ELR (cell line): ENCODE measurements at regions not wholly inside any gene's neighbourhood (a gene's known extent, or its start where the extent isn't known, plus 50 kb on each side); places are given as distances from the start of the nearest gene placed in this dataset.
"Not testable (repeated sequence)": the region's sequence is repeated elsewhere in the genome, so short reads cannot be mapped to it uniquely, and the experiment has no call there.

Experiments used
- DNase-seq: peaks from one replicate; pipeline ENCODE4 v3.0.0-alpha.2; 2015; ENCODE audit warnings: low read depth

DNA sequence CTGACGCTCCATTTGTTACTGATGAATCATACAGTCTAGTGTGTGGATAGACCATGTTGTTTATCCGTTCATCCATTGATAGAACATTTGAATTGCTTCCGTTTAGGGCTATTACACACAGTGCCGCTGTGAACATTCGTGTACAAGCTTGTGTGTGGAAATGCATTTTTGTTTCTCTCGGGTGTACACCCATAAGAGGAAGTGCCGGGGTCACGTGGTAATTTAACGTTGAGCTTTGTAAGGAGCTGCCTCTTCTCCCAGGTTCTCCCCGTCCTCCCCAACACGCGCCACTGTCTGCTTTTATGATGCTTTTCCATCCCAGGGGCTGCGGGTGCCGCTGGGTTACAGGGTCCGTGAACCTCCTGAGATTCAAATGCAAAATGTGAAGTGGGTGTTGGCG is 142.3 kb downstream of the IGLL1 start:
- no peak for DNase-seq

DNA sequence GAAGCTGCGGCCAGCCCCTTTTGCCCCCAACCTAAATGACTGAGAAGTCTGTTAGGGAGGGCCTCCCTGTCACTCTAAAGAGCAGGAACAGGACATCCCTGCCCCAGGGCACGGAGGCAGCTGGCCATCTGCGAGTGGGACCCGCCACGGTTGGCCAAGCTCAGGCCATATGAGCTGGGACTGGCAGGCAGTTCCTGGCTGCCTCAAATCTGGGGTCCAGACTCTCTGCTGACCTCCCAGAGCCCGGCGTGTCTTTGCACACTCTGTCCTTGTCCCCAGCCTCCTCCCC is 143.0 kb downstream of the IGLL1 start:
- not testable (repeated sequence) for DNase-seq

DNA sequence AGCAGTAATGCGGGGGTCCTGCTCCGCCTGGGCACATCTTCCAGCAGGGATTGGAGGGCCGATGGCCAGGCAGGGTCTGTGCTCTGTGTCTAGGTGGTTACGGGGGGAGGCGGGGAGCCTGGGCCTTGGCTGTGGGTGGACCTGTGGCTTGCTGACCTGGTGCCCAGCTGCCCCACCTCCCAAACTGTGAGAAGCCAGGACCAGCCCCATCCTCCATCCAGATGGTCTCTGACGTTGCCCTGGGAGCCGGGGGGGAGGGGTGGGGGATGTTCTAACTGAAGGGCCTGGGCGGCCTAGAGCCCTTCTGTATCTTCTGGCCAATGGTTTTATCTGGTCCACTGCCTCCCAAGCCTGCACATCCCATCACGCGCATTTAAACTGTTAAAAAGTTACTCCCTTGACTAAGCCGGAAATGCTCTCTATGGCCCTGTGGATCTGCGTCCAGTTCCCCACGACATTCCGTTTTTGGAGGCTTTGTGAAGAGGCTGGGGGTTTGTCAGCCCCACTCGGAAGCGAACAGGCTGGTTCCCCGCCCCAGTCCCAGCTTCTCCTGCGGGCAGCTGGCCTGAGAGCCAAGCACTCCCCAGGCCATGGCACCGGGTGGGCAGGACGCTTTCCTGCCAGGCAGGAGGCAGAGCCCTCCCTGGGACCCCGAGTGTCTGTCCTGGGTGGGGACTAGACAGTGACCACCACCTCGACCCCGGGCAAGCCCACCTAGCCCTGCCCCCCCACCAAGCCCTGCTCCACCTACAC is 143.6 kb downstream of the IGLL1 start:
- not testable (repeated sequence) for DNase-seq

DNA sequence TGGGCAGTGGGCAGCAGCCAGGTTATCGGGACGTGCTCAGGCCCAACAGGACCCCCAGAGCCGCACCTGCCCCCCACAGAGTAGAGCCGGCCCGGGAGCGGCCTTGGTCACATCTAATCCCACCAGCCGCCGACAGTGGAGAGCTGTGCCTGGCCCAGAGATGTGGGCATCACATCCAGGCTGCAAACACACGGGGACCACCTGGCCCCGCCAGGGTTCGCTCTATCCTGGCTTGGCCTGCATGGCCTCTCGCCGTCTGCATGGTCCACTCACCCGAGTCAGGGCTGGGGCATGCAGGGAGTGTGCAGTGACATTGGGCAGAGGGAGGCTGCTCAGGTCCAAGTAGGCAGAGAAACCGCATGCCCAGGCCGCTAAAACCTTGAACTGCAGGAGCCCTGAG is 144.9 kb downstream of the IGLL1 start:
- DNase-seq = not testable (repeated sequence)

DNA sequence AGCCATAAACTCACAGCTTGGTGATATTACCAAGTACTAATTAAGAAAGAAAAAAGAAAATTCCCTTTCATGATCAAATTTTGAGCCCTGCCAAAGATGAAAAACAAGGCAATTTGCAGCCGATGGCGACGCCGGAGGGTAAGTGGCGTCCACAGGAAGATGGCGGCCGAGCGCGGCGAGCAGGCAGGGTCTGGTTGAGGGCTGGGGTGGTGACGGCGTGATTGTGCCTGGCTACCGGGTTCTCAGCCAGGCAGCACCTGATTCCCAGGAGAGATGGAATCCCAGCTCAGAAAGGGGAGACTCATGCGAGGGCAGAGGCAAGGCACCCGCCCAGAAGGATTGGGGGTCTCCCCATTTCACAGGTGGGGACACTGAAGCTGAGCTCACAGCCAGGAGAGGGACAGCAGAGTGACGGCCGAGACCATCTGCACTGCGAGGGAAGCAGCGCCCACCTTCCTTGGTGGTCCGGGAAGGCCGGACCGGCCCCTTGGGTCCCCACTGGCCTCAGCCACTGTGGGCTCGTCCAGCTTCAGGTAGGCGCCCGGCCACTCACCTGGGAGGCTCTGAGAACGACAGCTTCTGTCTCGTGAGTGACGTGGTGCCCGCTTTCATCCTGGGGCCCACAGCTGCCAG is 145.8 kb downstream of the IGLL1 start:
- DNase-seq = not testable (repeated sequence)

DNA sequence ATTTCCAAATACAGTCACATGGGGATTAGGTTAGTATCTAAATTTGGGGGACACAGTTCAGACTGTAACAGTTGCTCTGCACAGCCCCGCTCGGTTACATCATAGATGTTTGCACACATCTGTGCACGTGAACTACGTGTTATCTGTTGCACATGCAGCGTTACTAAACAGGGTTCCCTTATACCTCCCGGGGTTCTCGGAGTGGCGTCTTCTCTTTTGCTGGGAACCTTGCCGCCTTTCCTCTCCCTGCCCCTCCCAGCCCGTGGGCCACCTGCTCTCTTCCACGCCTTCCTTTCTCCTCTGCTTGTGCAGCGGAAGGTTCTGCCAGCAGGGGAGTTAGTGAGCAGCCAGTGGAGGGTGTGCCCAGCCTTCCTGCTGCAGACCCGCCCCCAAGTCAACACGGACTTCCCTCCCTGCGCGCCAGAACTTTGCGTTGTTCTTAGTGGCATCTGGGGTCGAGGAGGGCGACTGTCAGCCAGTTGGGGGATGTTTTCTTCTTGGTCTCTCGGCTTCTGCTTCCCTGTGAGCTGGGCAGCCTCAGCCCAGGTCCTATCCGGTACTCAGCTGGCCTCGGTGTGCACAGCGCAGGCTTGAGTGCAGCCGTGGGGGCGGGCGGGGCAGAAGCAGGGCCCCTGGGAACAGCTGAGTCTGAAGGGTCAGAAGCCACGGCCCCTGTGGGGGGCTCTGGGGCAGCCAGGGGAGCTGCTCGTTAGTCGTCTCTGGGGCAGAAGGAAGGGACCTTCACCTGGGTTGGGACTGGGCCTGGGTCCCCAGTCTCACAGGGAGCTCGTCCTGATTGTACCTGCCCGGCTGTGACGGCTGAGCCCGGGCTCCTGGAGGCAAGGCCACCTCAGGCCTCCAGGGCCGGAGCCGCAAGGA is 146.7 kb downstream of the IGLL1 start:
- peak; percentile 28 for DNase-seq

DNA sequence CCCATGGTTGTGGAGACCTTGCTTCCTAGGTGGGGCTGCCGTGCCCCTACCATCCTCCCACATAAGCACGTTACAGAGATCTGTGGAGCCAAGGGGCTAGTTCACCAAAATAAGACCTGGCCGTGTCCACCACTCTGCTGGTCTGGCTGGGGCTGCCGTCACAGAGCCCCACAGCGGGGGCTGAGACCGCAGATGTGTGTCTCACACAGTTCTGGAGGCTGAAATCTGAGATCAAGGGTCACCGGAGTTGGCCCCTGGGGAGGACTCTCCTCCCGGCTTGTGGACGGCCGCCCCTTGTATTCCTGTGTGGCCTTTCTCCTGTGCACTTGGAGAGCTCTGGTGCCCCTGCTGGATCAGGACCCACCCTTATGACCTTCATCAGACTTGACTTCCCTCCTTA is 147.4 kb downstream of the IGLL1 start:
- DNase-seq = not testable (repeated sequence)

DNA sequence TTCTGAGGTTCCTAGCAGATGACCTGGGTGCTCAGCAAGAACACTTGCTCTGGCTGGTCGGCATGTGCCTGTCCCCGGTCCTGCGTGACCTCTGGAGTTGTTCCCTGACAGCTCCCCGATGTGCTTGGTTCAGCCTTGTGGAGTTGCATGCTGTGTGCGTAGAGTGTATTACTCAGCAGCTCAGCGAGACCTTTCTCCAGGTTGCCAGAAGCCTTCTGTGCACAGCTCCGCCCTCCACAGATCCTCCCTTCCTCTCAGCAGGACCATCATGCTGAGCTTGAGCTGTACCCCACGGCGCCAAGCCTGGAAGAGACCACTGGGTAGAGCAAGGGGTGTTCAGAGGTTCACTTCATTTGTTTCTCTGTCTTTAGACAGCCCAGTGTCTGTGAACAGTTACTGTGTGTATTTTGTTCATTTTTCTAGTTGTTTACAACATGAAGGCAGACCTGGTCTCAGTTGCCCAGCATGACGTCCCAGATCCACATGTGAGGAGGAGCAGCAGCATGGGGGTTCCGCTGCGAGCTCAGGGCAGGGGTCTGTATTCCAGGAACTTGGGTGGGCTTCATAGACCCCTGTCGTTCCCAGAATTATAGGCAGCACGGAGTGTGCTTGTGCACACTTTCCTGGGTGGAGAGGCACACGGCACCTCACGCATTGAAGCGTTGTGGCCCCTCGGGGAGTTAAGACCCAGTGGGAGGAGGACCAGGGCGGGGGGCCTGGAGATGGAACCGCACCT is 148.6 kb downstream of the IGLL1 start:
- no peak for DNase-seq

DNA sequence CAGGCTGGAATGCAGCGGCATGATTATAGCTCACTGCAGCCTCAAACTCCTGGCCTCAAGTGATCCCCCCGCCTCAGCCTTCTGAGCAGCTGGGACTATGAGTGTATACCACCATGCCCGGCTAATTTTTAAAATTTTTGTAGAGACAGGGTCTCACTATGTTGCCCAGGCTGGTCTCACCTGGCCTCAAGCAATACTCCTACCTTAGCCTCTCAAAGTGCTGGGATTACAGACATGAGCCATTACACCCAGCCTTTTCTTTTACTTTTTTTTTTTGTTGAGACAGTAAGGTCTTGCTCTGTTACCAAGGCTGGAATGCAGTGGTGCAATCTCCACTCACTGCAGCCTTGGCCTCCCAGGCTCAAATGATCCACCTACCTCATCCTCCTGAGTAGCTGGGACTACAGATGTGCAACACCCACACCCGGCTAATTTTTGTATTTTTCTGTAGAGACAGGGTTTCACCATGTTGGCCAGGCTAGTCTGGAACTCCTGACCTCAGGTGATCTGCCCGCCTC is 155.5 kb downstream of the IGLL1 start:
- DNase-seq = not testable (repeated sequence)

DNA sequence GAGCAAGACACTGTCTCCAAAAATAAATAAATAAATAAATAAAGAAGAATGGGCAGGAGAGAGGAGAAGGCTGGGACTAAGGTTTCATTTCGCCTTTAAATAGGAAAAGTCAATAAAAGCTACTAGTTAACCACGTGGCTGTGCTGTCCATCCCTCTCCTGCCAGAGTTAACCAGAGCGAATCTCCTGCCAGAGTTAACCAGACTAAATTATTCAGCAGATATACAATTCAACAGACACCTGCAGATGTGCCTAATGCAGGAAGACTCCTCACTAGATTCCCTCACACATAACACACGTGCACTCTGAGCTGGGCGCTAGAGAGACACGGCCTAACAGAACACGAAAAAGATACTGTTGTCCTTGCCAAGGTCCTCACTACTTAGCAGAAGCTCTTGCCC is 156.1 kb downstream of the IGLL1 start:
- no peak for DNase-seq

DNA sequence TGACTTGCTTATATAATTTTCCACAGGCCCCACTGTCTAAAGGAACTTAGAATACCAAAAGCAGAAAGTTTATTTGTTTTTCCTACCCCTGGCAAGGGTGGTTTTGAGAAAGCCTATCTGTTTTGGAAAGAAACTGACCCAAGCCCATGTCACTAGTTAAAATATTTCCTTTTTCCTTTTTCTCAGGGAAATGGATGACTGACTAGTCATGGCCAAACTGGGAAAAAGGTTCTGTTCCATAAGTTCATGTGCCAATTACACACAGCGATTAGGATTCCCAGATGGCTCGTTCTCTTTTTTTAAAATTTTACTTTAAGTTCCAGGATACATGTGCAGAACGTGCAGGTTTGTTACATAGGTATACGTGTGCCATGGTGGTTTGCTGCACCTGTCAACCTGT is 157.8 kb downstream of the IGLL1 start:
- DNase-seq = not testable (repeated sequence)

DNA sequence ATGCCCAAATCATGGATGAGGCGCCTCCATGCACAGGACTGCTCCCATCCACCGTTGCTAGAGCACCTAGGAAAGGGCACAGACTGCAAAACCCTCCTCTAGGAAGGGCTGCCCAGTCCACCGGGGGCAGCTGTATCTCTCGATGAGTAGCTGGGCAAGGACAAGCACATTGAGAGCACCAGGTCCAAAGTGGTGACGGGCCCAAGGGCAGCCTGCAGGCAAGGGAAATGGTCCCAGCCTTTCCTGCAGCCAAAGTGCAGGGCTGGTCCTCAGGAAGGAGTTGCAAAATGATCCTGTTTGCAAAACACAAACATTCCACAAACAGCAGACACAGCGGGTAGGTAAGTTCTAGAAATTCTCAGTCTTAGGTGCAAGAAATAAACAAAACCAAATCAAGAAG is 158.8 kb downstream of the IGLL1 start:
- not testable (repeated sequence) for DNase-seq

DNA sequence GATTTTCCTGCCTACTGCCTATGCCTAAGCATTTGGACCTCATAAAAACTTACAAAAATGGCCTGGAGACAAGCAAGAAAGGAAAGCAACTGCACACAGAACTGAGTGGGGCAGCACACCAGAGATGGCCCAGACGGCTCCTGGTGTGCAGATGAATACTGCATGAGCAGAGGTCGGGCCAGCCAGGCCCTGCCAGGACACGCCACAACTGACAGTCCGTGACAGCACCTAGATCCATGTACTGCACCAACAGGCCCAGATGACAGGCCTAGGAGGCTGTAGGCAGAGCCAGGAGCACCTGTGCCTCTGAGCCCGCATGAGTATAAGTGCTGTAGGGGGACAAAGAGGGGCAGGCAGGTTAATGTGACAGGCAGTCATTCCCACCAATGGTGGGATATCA is 160.2 kb downstream of the IGLL1 start:
- no peak for DNase-seq

DNA sequence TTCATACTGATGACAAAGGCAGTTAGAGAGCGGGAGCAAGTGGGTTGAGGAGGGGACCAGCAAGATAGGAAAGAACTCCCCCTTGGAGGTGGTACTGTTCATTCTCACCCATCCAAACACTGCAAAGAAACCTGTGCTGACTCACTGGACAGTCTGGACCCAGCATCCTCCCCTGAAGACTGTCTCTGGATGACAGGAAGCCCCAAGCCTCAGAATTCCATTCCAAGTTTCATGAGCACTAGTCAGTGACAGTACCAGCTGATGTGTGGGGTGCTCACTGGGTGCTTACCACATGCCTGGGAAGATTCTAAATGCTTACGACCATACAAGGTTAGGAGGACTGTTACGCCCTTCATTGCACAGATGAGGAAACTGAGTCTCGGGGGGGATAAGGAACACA is 160.9 kb downstream of the IGLL1 start:
- DNase-seq = no peak

DNA sequence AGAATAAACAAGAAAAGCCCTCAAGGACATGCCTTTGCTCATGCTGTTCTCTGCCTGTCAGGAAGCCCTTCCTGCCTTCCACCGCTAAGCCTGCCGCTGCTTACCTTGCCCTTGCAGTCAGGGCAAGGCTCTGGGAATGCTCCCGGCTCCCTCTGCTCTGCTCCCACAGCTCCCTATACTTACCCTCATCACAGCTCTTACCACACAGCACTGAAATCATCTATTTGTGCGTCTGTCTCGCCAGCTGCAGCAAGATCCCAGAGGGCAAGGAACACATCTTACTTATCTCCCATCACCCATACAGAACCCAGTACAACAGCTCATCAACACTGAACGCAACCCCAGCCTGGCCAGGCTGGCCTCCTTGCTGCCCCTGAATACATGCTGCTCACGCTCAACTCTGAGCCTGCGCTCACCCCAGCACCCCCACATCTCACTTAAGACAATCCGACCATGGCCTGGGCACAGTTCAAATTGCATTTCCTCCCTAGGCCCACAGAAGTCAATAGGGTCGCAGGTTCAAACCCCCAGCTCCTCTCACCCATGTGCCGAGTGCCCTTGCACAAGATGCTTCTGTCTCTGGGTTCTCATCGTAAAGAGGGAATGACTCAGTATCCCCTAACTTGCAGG is 161.8 kb downstream of the IGLL1 start:
- no peak for DNase-seq

DNA sequence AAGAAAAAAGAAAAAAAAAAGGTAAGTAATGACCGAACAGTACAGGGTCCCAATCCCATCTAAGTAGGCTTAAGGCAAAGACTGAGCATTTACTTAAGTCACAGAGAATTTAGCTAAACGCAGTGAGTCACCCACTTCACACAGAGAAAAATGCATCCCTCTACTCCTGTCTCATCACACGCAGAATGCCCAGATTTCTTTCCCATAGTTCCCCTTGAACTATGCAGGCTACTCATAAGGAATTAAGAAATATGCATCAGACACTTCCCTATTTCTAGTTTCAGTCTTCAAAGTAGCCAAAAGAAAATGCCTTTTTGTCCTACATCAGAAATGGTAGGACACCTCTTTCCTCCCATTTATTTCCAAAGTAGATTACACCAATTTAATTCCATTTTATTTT is 162.8 kb downstream of the IGLL1 start:
- peak; percentile 40 for DNase-seq

DNA sequence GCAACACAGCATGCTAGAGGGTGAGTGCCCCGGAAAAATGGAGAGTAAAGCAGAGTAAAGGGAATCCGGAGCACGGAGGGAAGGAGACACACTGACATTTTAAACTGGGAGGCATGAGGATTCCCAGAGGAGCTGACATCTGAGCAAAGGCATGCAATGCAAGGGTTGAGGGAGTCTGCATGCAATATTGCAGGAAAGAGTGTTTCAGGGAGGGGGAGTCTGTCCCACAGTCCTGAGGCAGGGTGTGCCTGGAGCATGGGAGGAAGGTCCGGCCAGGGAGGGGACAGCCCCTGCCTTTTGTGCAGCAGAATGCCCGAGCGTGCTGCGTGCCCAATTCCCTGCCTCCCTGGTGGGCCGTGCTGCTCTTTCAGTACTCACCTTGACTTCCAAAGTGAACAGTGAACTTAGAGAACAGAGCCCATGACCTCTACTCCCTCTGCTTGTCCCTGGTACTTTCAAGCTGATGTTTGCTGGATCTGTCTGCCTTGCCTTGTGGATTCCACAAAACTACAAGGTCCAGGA is 163.9 kb downstream of the IGLL1 start:
- not testable (repeated sequence) for DNase-seq

DNA sequence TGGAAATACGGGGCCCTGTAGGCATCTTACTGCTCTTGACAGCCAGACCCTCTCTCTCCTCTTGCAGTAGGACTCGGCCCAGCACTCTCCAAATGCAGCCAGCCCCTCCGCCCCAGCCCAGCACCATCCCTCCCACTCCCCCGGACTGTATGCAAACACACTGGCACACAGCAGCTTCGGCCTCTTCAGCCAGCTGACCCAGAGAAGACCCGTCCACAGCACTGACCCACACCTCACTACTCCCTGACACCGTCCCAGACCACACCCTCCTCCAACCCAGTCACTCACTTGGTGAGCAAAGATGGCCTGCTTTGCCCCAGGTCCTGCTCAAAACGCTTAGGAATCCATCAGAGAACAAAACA is 164.6 kb downstream of the IGLL1 start:
- DNase-seq = no peak

DNA sequence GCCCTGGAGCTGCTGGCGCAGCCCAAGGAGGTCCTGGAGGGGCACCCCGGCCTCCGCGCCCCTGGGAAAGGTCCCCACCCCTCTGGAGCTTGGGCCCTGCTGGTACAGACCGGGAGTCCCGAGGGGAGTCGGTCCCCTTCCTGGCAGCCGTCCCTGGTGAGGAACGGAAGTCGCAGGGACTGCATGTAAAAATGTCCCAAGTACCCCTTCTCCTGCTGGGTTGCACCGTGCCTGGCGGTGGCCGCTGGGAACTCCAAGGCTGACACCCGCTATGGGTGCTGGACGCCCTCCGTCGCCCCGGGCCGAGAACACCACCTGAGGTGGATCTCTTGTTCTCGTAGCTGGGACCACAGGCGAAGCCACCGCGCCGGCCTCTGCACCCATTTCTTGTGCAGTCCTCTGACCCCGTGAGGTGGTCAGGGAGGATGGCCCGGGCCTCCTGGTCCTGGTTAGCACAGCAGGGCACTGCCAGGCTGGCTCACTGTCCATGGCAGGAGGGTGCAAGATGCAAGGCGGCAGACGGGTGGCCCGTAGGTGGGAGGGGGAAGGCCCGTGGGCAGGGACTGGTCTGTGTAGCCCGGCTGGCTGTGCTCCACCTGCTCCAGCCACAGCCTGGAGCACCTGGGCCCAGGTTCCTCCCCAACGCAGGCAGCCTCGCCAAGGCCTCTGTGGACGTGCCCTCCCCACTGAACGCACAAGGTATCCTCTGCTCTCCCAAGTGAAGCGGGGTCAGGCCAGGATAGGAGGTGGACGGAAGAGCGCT is 165.2 kb downstream of the IGLL1 start:
- no peak for DNase-seq

DNA sequence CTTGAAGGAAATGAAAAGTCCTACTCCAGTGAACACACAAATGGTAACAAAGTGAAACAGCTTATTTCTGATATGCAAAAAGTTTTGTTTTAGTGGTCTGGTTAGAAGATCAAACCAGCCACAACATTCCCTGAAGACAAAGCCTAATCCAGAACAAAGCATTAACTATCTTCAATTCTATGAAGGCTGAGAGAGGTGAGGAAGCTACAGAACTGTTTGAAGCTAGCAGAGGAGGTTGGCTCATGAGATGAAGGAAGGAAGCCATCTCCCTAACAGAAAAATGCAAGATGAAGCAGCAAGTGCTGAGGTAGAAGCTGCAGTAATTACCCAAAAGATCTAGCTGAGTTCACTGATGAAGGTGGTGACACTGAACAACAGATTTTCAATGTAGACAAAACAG is 168.4 kb downstream of the IGLL1 start:
- DNase-seq = no peak

DNA sequence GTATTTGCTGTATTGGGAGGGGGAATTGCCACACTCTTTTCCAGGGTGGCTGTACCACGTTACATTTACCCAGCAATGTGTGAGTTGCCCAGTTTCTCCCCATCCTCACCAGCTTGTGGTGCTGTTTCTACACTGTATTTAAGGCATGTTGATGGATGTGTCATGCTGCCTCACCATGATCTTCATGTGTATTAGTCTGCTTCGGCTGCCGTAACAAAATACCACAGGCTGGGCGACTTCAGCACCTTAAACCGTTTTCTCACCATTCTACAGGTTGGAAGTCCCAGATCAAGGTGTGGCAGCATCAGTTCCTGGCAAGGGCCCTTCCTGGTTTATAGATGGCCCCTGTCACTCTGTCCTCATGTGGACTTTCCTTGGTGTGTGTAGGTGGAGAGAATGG is 169.7 kb downstream of the IGLL1 start:
- no peak for DNase-seq
